AG04450 (cell line): ENCODE measurements at regions not wholly inside any gene's neighbourhood (a gene's known extent, or its start where the extent isn't known, plus 50 kb on each side); places are given as distances from the start of the nearest gene placed in this dataset.
A peak's percentile ranks its signal among the peaks of the same experiment; 100 is the strongest.
"Not testable (repeated sequence)": the region's sequence is repeated elsewhere in the genome, so short reads cannot be mapped to it uniquely, and the experiment has no call there.

Source experiments
- CTCF ChIA-PET: fragments of 300-600, 350-600 bp; formaldehyde crosslinking; extraction: SDS; loops from one replicate; lab custom pipeline; 2022; ENCODE audit warnings: antibody characterized with exemption, inconsistent platforms; lab: Charles Lee
- POLR2A ChIA-PET: fragments of 350-600 bp; formaldehyde crosslinking; extraction: SDS; loops from one replicate; lab custom pipeline; 2021; ENCODE audit warnings: antibody characterized with exemption, inconsistent platforms; lab: Yijun Ruan, JAX
- DNase-seq: peaks from one replicate; pipeline ENCODE4 v3.0.0-alpha.2; 2011; ENCODE audit warnings: low read depth, low spot score
- H3K27ac ChIP-seq: one replicate; pipeline ENCODE4 v1.5.1; 2012; ENCODE audit warnings: low read depth, low read length, control low read depth
- H3K27me3 ChIP-seq: one replicate; pipeline ENCODE4 v1.6.0; 2012; ENCODE audit warnings: low read length; ENCODE audit not compliant: control insufficient read depth, insufficient read depth
- H3K4me3 ChIP-seq: 2 replicates; pipeline ENCODE4 v1.5.1; 2011; ENCODE audit warnings: mild to moderate bottlenecking, low read depth, low read length, control low read depth
- H3K9me3 ChIP-seq: 2 replicates; pipeline ENCODE4 v1.5.1; 2012; ENCODE audit warnings: low read length; ENCODE audit not compliant: control insufficient read depth, insufficient read depth
- TF ChIP-seq, protein P1 (sequence below): IDR thresholded peaks from 2 replicates; pipeline ENCODE4 v1.5.1; 2011; ENCODE audit warnings: low read depth, low read length, control low read depth, inconsistent platforms

DNA sequence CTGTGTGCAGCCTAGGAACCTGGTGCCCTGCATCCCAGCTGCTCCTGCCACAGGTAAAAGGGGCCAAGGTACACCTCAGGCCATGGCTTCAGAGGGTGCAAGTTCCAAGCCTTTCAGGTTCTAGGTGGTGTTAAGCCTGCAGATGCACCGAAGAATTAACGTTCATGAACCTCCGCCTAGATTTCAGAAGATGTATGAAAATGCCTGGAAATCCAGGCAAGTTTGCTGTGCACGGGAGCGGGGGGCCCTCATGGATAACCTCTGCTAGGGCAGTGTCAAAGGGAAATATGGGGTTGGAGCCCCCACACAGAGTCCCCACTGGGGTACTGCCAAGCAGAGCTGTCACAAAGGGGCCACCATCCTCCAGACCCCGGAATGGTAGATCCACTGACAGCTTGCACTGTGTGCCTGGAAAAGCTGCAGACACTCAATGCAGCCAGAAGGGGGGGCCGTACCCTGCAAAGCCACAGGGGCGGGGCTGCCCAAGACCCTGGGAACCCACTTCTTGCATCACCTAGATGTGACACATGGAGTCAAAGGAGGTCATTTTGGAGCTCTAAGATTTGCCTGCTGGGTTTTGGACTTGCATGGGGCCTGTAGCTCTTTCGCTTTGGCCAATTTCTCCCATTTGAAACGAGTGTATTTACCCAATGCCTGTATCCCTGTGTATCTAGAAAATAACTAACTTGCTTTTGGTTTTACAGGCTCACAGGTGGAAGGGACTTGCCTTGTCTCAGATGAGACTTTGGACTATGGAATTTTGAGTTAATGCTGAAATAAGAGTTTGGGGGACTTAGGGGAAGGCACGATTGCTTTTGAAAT lies 145.2 kb upstream of the C1QTNF3 start:
- H3K27ac ChIP-seq, DNase-seq, H3K4me3 ChIP-seq, H3K27me3 ChIP-seq, CTCF ChIA-PET, POLR2A ChIA-PET: not testable (repeated sequence)
- H3K9me3 ChIP-seq: peaks cover 13% of the 10 kb centered on the region; the same call in 1 of the 2 replicates
- TF ChIP-seq, protein P1, sequence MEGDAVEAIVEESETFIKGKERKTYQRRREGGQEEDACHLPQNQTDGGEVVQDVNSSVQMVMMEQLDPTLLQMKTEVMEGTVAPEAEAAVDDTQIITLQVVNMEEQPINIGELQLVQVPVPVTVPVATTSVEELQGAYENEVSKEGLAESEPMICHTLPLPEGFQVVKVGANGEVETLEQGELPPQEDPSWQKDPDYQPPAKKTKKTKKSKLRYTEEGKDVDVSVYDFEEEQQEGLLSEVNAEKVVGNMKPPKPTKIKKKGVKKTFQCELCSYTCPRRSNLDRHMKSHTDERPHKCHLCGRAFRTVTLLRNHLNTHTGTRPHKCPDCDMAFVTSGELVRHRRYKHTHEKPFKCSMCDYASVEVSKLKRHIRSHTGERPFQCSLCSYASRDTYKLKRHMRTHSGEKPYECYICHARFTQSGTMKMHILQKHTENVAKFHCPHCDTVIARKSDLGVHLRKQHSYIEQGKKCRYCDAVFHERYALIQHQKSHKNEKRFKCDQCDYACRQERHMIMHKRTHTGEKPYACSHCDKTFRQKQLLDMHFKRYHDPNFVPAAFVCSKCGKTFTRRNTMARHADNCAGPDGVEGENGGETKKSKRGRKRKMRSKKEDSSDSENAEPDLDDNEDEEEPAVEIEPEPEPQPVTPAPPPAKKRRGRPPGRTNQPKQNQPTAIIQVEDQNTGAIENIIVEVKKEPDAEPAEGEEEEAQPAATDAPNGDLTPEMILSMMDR: peak; percentile 42

DNA sequence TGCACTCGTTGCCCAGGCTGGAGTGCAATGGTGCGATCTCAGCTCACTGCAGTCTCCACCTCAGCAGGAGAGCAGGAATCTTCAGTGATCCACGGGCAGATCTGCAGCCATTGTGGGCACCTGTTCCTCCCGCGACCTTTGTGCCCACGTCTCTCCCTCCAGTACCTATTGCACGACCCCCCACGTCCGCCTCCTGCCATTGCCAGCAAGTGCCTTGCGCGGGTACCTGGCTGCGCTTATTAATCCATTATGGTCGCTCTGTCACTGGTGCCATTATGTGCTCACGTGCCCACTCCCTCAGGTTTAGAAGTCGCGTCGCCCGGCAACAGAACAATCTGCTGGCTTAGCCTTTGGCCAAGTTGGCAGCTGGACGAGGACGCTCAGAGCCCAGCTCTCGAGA lies 146.2 kb upstream of the C1QTNF3 start:
- peaks cover 13% of the 10 kb centered on the region; the same call in 1 of the 2 replicates for H3K9me3 ChIP-seq
- H3K27ac ChIP-seq, DNase-seq, H3K27me3 ChIP-seq, H3K4me3 ChIP-seq, POLR2A ChIA-PET, CTCF ChIA-PET: not testable (repeated sequence)

DNA sequence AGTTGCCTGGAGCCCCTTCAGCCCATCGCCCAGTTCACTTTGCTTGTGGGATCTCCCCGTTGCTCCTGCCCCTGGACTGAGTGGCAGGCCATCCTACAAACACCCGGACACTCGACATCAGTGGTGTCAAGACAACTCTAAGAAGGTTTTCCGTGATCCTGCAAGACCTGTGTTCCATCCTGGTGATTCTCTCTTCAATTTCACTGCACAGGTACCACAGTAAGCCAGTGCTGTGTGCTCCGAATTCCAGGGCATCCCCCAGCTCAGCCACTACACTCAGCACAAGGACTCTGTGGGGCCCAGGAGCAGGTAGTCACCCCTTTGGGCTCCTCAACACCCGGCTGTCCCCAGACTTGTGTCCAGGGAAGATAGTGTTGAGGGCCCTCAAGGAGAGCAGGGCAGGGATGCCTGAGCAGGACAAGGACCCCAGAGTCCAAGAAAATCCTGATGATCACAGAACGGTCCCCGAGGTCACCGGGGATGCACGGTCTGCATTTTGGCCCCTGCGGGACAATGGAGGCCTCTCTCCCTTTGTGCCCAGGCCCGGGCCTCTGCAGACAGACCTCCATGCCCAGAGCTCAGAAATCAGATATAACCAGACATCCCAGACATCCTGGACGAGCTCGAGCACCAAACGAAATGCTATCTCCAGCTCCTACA lies 146.9 kb upstream of the C1QTNF3 start:
- H3K27me3 ChIP-seq, POLR2A ChIA-PET, H3K4me3 ChIP-seq, H3K27ac ChIP-seq, DNase-seq, CTCF ChIA-PET: not testable (repeated sequence)
- H3K9me3 ChIP-seq: peaks cover 13% of the 10 kb centered on the region; the same call in 1 of the 2 replicates

DNA sequence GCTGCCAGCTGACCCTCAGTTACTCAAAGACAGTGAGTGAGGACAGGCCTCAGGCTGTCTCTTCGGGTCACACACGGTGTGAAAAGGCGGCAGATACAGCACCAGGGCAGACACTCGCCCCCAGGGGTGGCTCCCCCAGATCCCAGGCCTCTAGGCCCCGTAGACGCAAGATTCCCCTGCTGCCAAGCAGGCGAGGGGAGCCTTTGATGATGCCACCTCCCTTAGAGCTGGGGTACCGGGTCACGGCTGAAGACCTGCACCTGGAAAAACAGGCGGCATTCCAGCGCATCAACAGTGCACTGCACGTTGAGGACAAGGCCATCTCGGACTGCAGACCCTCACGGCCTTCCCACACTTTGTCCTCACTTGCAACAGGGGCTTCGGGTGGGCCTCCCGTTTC lies 147.5 kb upstream of the C1QTNF3 start:
- DNase-seq, H3K27ac ChIP-seq, POLR2A ChIA-PET, CTCF ChIA-PET, H3K4me3 ChIP-seq, H3K27me3 ChIP-seq: not testable (repeated sequence)
- H3K9me3 ChIP-seq: peaks cover 13% of the 10 kb centered on the region; the same call in 1 of the 2 replicates

DNA sequence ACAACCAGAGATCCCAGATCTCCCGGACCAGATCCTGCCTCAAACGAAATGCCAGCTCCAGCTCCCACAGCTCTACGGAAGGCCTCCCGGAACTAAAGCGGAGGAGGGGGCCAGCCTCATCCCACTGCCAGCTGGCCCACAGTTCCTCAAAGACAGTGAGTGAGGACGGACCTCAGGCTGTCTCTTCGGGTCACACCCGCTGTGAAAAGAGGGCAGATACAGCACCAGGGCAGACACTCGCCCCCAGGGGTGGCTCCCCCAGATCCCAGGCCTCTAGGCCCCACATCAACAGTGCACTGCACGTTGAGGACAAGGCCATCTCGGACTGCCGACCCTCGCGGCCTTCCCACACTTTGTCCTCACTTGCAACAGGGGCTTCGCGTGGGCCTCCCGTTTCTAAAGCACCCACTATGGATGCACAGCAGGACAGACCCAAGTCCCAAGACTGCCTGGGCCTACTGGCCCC lies 148.3 kb upstream of the C1QTNF3 start:
- POLR2A ChIA-PET, H3K27me3 ChIP-seq, CTCF ChIA-PET, H3K27ac ChIP-seq, DNase-seq, H3K4me3 ChIP-seq: not testable (repeated sequence)
- peaks cover 13% of the 10 kb centered on the region; the same call in 1 of the 2 replicates for H3K9me3 ChIP-seq

DNA sequence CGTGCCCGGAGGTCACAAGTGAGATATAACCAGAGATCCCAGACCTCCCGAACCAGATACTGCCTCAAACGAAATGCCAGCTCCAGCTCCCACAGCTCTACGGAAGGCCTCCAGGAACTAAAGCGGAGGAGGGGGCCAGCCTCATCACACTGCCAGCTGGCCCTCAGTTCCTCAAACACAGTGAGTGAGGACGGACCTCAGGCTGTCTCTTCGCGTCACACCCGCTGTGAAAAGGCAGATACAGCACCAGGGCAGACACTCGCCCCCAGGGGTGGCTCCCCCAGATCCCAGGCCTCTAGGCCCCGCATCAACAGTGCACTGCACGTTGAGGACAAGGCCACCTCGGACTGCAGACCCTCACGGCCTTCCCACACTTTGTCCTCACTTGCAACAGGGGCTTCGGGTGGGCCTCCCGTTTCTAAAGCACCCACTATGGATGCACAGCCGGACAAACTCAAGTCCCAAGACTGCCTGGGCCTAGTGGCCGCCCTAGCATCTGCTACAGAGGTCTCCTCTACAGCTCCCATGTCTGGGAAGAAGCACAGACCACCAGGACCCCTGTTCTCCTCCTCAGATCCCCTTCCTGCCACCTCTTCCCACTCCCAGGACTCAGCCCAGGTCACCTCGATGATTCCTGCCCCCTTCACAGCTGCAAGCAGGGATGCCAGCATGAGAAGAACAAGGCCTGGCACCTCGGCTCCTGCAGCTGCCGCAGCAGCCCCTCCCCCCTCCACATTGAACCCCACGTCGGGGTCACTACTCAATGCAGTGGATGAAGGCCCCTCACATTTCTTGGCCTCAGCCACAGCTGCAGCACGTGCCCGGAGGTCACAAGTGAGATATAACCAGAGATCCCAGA lies 149.3 kb upstream of the C1QTNF3 start:
- H3K27ac ChIP-seq, DNase-seq, CTCF ChIA-PET, H3K4me3 ChIP-seq, H3K27me3 ChIP-seq, POLR2A ChIA-PET: not testable (repeated sequence)
- peaks cover 13% of the 10 kb centered on the region; the same call in 1 of the 2 replicates for H3K9me3 ChIP-seq

DNA sequence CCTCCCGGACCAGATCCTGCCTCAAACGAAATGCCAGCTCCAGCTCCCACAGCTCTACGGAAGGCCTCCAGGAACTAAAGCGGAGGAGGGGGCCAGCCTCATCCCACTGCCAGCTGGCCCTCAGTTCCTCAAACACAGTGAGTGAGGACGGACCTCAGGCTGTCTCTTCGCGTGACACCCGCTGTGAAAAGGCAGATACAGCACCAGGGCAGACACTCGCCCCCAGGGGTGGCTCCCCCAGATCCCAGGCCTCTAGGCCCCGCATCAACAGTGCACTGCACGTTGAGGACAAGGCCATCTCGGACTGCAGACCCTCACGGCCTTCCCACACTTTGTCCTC lies 149.9 kb upstream of the C1QTNF3 start:
- H3K27me3 ChIP-seq, H3K4me3 ChIP-seq, CTCF ChIA-PET, DNase-seq, POLR2A ChIA-PET, H3K27ac ChIP-seq: not testable (repeated sequence)
- peaks cover 13% of the 10 kb centered on the region; the same call in 1 of the 2 replicates for H3K9me3 ChIP-seq

DNA sequence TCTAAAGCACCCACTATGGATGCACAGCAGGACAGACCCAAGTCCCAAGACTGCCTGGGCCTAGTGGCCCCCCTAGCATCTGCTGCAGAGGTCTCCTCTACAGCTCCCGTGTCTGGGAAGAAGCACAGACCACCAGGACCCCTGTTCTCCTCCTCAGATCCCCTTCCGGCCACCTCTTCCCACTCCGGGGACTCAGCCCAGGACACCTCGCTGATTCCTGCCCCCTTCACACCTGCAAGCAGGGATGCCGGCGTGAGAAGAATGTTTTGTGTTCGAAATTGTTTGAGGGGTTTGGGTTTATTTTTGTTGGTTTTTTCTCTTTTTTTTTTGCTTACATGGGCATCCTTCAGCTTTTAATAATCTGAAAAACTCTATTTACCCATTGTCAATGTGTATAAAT lies 150.3 kb upstream of the C1QTNF3 start:
- DNase-seq, H3K4me3 ChIP-seq, POLR2A ChIA-PET, H3K27me3 ChIP-seq, CTCF ChIA-PET, H3K27ac ChIP-seq: not testable (repeated sequence)
- H3K9me3 ChIP-seq: peaks cover 13% of the 10 kb centered on the region; the same call in 1 of the 2 replicates

DNA sequence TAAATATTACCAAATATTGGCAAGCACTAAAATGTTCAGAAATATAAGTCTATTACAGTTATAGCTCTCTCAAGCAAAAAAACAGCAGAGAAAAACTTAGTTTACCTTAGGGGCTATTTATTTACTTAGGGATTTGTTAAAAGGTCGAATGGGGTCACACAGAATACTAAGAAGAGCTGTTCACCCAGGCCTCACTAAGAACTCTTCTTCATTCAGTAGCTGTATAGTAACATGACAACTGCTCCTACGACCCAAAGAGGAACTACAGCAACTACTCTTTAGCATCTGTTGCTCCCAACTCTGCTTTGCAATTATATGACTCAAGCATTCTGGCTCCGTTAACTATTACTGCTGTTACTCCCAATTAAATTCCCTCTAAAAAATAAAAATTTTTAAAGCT lies 150.8 kb upstream of the C1QTNF3 start:
- POLR2A ChIA-PET, H3K4me3 ChIP-seq, CTCF ChIA-PET, H3K27me3 ChIP-seq, DNase-seq, H3K27ac ChIP-seq: not testable (repeated sequence)
- peaks cover 13% of the 10 kb centered on the region; the same call in 1 of the 2 replicates for H3K9me3 ChIP-seq

DNA sequence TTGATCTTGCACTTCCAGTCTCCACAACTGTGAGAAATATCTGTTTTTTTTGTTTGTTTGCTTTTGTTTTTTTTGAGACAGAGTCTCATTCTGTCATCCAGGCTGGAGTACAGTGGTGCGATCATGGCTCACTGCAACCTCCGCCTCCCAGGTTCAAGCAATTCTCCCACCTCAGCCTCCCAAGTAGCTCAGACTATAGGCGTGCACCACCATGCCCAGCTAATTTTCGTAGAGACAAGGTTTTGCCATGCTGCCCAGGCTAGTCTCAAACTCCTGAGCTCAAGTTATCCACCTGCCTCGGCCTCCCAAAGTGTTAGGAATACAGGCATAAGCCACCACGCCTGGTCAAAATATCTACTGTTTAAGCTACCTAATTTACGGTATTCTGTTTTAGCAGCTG lies 153.1 kb upstream of the C1QTNF3 start:
- CTCF ChIA-PET, H3K9me3 ChIP-seq, H3K27ac ChIP-seq, H3K27me3 ChIP-seq, DNase-seq, POLR2A ChIA-PET, H3K4me3 ChIP-seq: not testable (repeated sequence)
